GM12891 (cell line): ENCODE measurements at regions not wholly inside any gene's neighbourhood (a gene's known extent, or its start where the extent isn't known, plus 50 kb on each side); places are given as distances from the start of the nearest gene placed in this dataset.

Experiments
- PAX5 ChIP-seq: IDR thresholded peaks from 2 replicates; pipeline ENCODE4 v1.6.1; 2011; ENCODE audit warnings: low read length, moderate library complexity, mild to moderate bottlenecking; ENCODE audit not compliant: insufficient read depth, severe bottlenecking
- POLR2A ChIP-seq: IDR thresholded peaks from 2 replicates; pipeline ENCODE4 v1.6.1; 2011; ENCODE audit warnings: low read depth, low read length, control low read depth
- POLR2AphosphoS5 ChIP-seq: IDR thresholded peaks from 2 replicates; pipeline ENCODE4 v1.6.1; 2011; ENCODE audit warnings: low read depth, low read length, control low read depth
- SPI1 ChIP-seq: IDR thresholded peaks from 2 replicates; pipeline ENCODE4 v1.6.1; 2011; ENCODE audit warnings: low read depth, low read length, control low read depth
- TAF1 ChIP-seq: IDR thresholded peaks from 2 replicates; pipeline ENCODE4 v1.6.1; 2011; ENCODE audit warnings: low read depth, low read length, control low read depth

DNA sequence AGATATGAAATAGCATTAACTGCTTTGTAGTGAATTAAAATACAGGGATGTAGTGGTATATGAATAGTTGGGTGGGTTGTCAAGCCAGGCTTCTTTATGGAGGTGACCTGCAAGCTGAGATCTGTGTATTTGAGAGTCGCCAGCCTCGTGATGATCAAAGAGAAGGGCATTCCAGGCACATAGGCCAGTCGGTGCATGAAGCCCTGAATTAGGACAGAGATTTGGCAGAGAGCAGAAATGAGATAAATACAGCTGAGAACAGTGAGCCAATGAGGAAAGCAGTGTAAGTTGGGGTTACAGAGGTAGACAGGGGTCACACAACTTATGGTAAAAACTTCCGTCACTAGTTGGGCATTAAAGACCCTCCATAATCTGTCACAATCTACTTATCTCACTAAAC, 641.9 kb downstream of the OTOL1 start:
- TF ChIP-seq POLR2AphosphoS5 (no peak), POLR2A (no peak), TAF1 (no peak), PAX5 (no peak), SPI1 (no peak)
